HG03354 (cell line): ENCODE measurements at regions not wholly inside any gene's neighbourhood (a gene's known extent, or its start where the extent isn't known, plus 50 kb on each side); places are given as distances from the start of the nearest gene placed in this dataset.

Source experiments
- ATAC-seq: cut with Tn5 transposase; IDR thresholded peaks from one replicate; pipeline ENCODE4 v1.9.1; 2021; ENCODE audit warnings: mild to moderate bottlenecking; ENCODE audit not compliant: unreplicated experiment, poor library complexity, severe bottlenecking

GRCh38 chr2:40507432-40507831 lies 55.5 kb upstream of the SLC8A1 start:
- peak; percentile 93 for ATAC-seq

GRCh38 chr2:40510304-40510703 lies 58.4 kb upstream of the SLC8A1 start:
- no peak for ATAC-seq

- no peak for ATAC-seq
Measured at GRCh38 chr2:40511661-40512213, 59.8 kb upstream of the SLC8A1 start.

GRCh38 chr2:40512256-40512655 lies 60.4 kb upstream of the SLC8A1 start:
- ATAC-seq: no peak

- ATAC-seq: no peak
Measured at GRCh38 chr2:40513201-40513600, 61.3 kb upstream of the SLC8A1 start.

GRCh38 chr2:40516604-40517003 lies 64.7 kb upstream of the SLC8A1 start:
- no peak for ATAC-seq

- no peak for ATAC-seq
Measured at GRCh38 chr2:40528564-40528963, 76.7 kb upstream of the SLC8A1 start.

GRCh38 chr2:40531359-40531758 lies 79.5 kb upstream of the SLC8A1 start:
- no peak for ATAC-seq

GRCh38 chr2:40534528-40534927 lies 82.6 kb upstream of the SLC8A1 start:
- no peak for ATAC-seq

GRCh38 chr2:40535972-40536371 lies 84.1 kb upstream of the SLC8A1 start:
- no peak for ATAC-seq

GRCh38 chr2:40540026-40540425 lies 88.1 kb upstream of the SLC8A1 start:
- no peak for ATAC-seq

GRCh38 chr2:40543381-40543780 lies 91.5 kb upstream of the SLC8A1 start:
- no peak for ATAC-seq

- no peak for ATAC-seq
Measured at GRCh38 chr2:40544072-40544471, 92.2 kb upstream of the SLC8A1 start.

GRCh38 chr2:40545645-40546044 lies 93.8 kb upstream of the SLC8A1 start:
- ATAC-seq: no peak

- no peak for ATAC-seq
Measured at GRCh38 chr2:40546439-40547191, 94.7 kb upstream of the SLC8A1 start.

GRCh38 chr2:40548521-40548920 lies 96.6 kb upstream of the SLC8A1 start:
- no peak for ATAC-seq

GRCh38 chr2:40550085-40550484 lies 98.2 kb upstream of the SLC8A1 start:
- ATAC-seq: no peak

GRCh38 chr2:40551081-40551480 lies 99.2 kb upstream of the SLC8A1 start:
- ATAC-seq: no peak

- ATAC-seq: peak; percentile 94
Measured at GRCh38 chr2:40554665-40555294, 102.9 kb upstream of the SLC8A1 start.

GRCh38 chr2:40556293-40556692 lies 104.4 kb upstream of the SLC8A1 start:
- no peak for ATAC-seq

GRCh38 chr2:40556739-40557138 lies 104.8 kb upstream of the SLC8A1 start:
- no peak for ATAC-seq
